GM12872 (cell line): ENCODE measurements at regions not wholly inside any gene's neighbourhood (a gene's known extent, or its start where the extent isn't known, plus 50 kb on each side); places are given as distances from the start of the nearest gene placed in this dataset.

Source experiments
- CTCF ChIP-seq: IDR thresholded peaks from 3 replicates; pipeline ENCODE4 v1.5.1; 2011; ENCODE audit warnings: low read depth, mild to moderate bottlenecking, low read length, moderate library complexity; ENCODE audit not compliant: insufficient read depth

GRCh38 chr15:77826006-77826695 lies 193.4 kb upstream of the LINGO1 start:
- TF ChIP-seq CTCF, result no peak

GRCh38 chr15:77825546-77825945 lies 192.8 kb upstream of the LINGO1 start:
- TF ChIP-seq CTCF, result no peak

GRCh38 chr15:77825252-77825542 lies 192.5 kb upstream of the LINGO1 start:
- TF ChIP-seq CTCF, result no peak

GRCh38 chr15:77824361-77825251 lies 191.9 kb upstream of the LINGO1 start:
- no peak for TF ChIP-seq CTCF

GRCh38 chr15:77823736-77824135 lies 191.0 kb upstream of the LINGO1 start:
- no peak for TF ChIP-seq CTCF

- TF ChIP-seq CTCF, result no peak
Observed at GRCh38 chr15:77822631-77823230, 190.0 kb upstream of the LINGO1 start.

GRCh38 chr15:77821959-77822256 lies 189.2 kb upstream of the LINGO1 start:
- no peak for TF ChIP-seq CTCF
